Neural crest cell (in vitro differentiated cells): ENCODE measurements at regions not wholly inside any gene's neighbourhood (a gene's known extent, or its start where the extent isn't known, plus 50 kb on each side); places are given as distances from the start of the nearest gene placed in this dataset.

Experiments
- DNase-seq: peaks from one replicate; pipeline ENCODE4 v3.0.0; 2021; ENCODE audit warnings: low read depth, mixed read lengths, low spot score
- H3K27ac Mint-ChIP-seq: one replicate; pipeline ENCODE4 v1.8.0; 2021; ENCODE audit warnings: mild to moderate bottlenecking, mixed read lengths; ENCODE audit not compliant: unreplicated experiment
- H3K27me3 Mint-ChIP-seq: 2 replicates; pipeline ENCODE4 v1.8.0; 2021; ENCODE audit warnings: low read depth, mild to moderate bottlenecking, mixed read lengths
- H3K36me3 Mint-ChIP-seq: 2 replicates; pipeline ENCODE4 v1.8.0; 2021; ENCODE audit warnings: low read depth, mild to moderate bottlenecking, mixed read lengths
- H3K4me1 Mint-ChIP-seq: 2 replicates; pipeline ENCODE4 v1.8.0; 2021; ENCODE audit warnings: mixed read lengths
- H3K4me3 Mint-ChIP-seq: one replicate; pipeline ENCODE4 v1.8.0; 2021; ENCODE audit warnings: mild to moderate bottlenecking, mixed read lengths
- H3K9me3 Mint-ChIP-seq: 2 replicates; pipeline ENCODE4 v1.8.0; 2021; ENCODE audit warnings: mixed read lengths
- CTCF ChIP-seq: fragments of 200-600 bp; sonication (generic); conservative IDR thresholded peaks from 2 replicates; pipeline ENCODE4 v1.5.0; 2021; ENCODE audit warnings: antibody characterized with exemption, mild to moderate bottlenecking

- Mint-ChIP-seq H3K27me3 (no peaks in the 10 kb centered on the region), H3K9me3 (no peaks in the 10 kb centered on the region), H3K36me3 (no peaks in the 10 kb centered on the region), H3K4me3 (no peak overlapping the region), H3K4me1 (peaks cover 5% of the 10 kb centered on the region), H3K27ac (no peak overlapping the region)
- TF ChIP-seq CTCF, result no peak
- DNase-seq, result no peak
Measured at GRCh38 chr2:128577141-128577930, 258.7 kb upstream of the HS6ST1 start.

GRCh38 chr2:128578406-128579390 is 260.0 kb upstream of the HS6ST1 start:
- no peaks in the 10 kb centered on the region for H3K9me3 Mint-ChIP-seq
- H3K27me3 Mint-ChIP-seq, result no peaks in the 10 kb centered on the region
- H3K4me3 Mint-ChIP-seq, result no peak overlapping the region
- DNase-seq, result no peak
- H3K36me3 Mint-ChIP-seq, result no peaks in the 10 kb centered on the region
- no peak overlapping the region for H3K27ac Mint-ChIP-seq
- no peak for TF ChIP-seq CTCF
- peaks cover 4% of the 10 kb centered on the region for H3K4me1 Mint-ChIP-seq

GRCh38 chr2:128579825-128580224 is 261.2 kb upstream of the HS6ST1 start:
- Mint-ChIP-seq H3K36me3 (no peaks in the 10 kb centered on the region), H3K4me1 (peaks cover 4% of the 10 kb centered on the region), H3K9me3 (peaks cover 3% of the 10 kb centered on the region), H3K27ac (no peak overlapping the region), H3K4me3 (no peak overlapping the region), H3K27me3 (no peaks in the 10 kb centered on the region)
- no peak for TF ChIP-seq CTCF
- no peak for DNase-seq

GRCh38 chr2:128580988-128581848 is 262.6 kb upstream of the HS6ST1 start:
- no peak for DNase-seq
- no peak overlapping the region for H3K4me3 Mint-ChIP-seq
- H3K36me3 Mint-ChIP-seq, result no peaks in the 10 kb centered on the region
- H3K27ac Mint-ChIP-seq, result peak overlapping the region; percentile 52
- H3K27me3 Mint-ChIP-seq, result no peaks in the 10 kb centered on the region
- H3K9me3 Mint-ChIP-seq, result peaks cover 6% of the 10 kb centered on the region
- peaks cover 4% of the 10 kb centered on the region for H3K4me1 Mint-ChIP-seq
- TF ChIP-seq CTCF, result no peak

- no peak overlapping the region for H3K27ac Mint-ChIP-seq
Measured at GRCh38 chr2:128581849-128582244, 263.2 kb upstream of the HS6ST1 start.

More at GRCh38 chr2:128581849-128582244, 263.2 kb upstream of the HS6ST1 start:
- peaks cover 6% of the 10 kb centered on the region for H3K9me3 Mint-ChIP-seq
- no peak for TF ChIP-seq CTCF
- H3K4me1 Mint-ChIP-seq, result peaks cover 4% of the 10 kb centered on the region
- H3K27me3 Mint-ChIP-seq, result no peaks in the 10 kb centered on the region
- H3K4me3 Mint-ChIP-seq, result no peak overlapping the region
- H3K36me3 Mint-ChIP-seq, result no peaks in the 10 kb centered on the region
- no peak for DNase-seq
